ENCODE measurements at regions not wholly inside any gene's neighbourhood (a gene's known extent, or its start where the extent isn't known, plus 50 kb on each side); places are given as distances from the start of the nearest gene placed in this dataset.

GRCh38 chr10:27447540-27447939 lies 56.6 kb upstream of the RAB18 start:
- no peak overlapping the region for H3K27ac ChIP-seq (ENCODE audit: low read depth, low read length)

GRCh38 chr10:27446091-27446918 lies 57.8 kb upstream of the RAB18 start:
- H3F3A ChIP-seq (ENCODE audit: control insufficient read depth, insufficient read depth): no peaks in the 10 kb centered on the region
- no peaks in the 10 kb centered on the region for H3K9me2 ChIP-seq (replicated peaks; ENCODE audit: control insufficient read depth, low read length)
- H3K27ac ChIP-seq (ENCODE audit: low read depth, low read length): no peak overlapping the region
- H3K9me3 ChIP-seq (ENCODE audit: control insufficient read depth, insufficient read depth, low read length): no peaks in the 10 kb centered on the region
- H3K4me2 ChIP-seq (ENCODE audit: low read length): no peak overlapping the region
- H4K20me1 ChIP-seq (ENCODE audit: control insufficient read depth, insufficient read depth, low read depth, low read length): no peaks in the 10 kb centered on the region
- H3K27me3 ChIP-seq (ENCODE audit: control insufficient read depth, low read length): peaks cover 4% of the 10 kb centered on the region; the same call in 1 of the 2 replicates
- no peaks in the 10 kb centered on the region for H3K4me1 ChIP-seq (ENCODE audit: control insufficient read depth, low read length)
- H3K4me3 ChIP-seq (ENCODE audit: low read length): no peak overlapping the region
- no peak for TF ChIP-seq EZH2phosphoT487 (IDR thresholded peaks at IDR 0.05; ENCODE audit: borderline replicate concordance, low read length)
- peak; percentile 34 for TF ChIP-seq CTCF (IDR thresholded peaks at IDR 0.05; ENCODE audit: low read depth, low read length, poor library complexity, severe bottlenecking)
- H3K79me2 ChIP-seq (ENCODE audit: control insufficient read depth, low read length): no peaks in the 10 kb centered on the region
- no peaks in the 10 kb centered on the region for H3K36me3 ChIP-seq (ENCODE audit: control insufficient read depth, low read length)

More at GRCh38 chr10:27447540-27447939, 56.6 kb upstream of the RAB18 start:
- Histone ChIP-seq H3K4me2 (ENCODE audit: low read length) (no peak overlapping the region), H3K4me1 (ENCODE audit: control insufficient read depth, low read length) (no peaks in the 10 kb centered on the region), H3K9me3 (ENCODE audit: control insufficient read depth, insufficient read depth, low read length) (no peaks in the 10 kb centered on the region), H3K36me3 (ENCODE audit: control insufficient read depth, low read length) (no peaks in the 10 kb centered on the region), H3K79me2 (ENCODE audit: control insufficient read depth, low read length) (no peaks in the 10 kb centered on the region), H3K27me3 (ENCODE audit: control insufficient read depth, low read length) (peaks cover 4% of the 10 kb centered on the region; the same call in 1 of the 2 replicates), H4K20me1 (ENCODE audit: control insufficient read depth, insufficient read depth, low read depth, low read length) (no peaks in the 10 kb centered on the region), H3F3A (ENCODE audit: control insufficient read depth, insufficient read depth) (no peaks in the 10 kb centered on the region), H3K9me2 (replicated peaks; ENCODE audit: control insufficient read depth, low read length) (no peaks in the 10 kb centered on the region), H3K4me3 (ENCODE audit: low read length) (no peak overlapping the region)
- TF ChIP-seq EZH2phosphoT487 (IDR thresholded peaks at IDR 0.05; ENCODE audit: borderline replicate concordance, low read length): no peak
- no peak for TF ChIP-seq CTCF (IDR thresholded peaks at IDR 0.05; ENCODE audit: low read depth, low read length, poor library complexity, severe bottlenecking)

- Histone ChIP-seq H3K9me3 (ENCODE audit: control insufficient read depth, insufficient read depth, low read length) (no peaks in the 10 kb centered on the region), H3F3A (ENCODE audit: control insufficient read depth, insufficient read depth) (no peaks in the 10 kb centered on the region), H3K27me3 (ENCODE audit: control insufficient read depth, low read length) (peaks cover 7% of the 10 kb centered on the region), H4K20me1 (ENCODE audit: control insufficient read depth, insufficient read depth, low read depth, low read length) (no peaks in the 10 kb centered on the region), H3K79me2 (ENCODE audit: control insufficient read depth, low read length) (no peaks in the 10 kb centered on the region), H3K4me1 (ENCODE audit: control insufficient read depth, low read length) (no peaks in the 10 kb centered on the region), H3K4me3 (ENCODE audit: low read length) (no peak overlapping the region), H3K27ac (ENCODE audit: low read depth, low read length) (no peak overlapping the region), H3K36me3 (ENCODE audit: control insufficient read depth, low read length) (no peaks in the 10 kb centered on the region), H3K9me2 (replicated peaks; ENCODE audit: control insufficient read depth, low read length) (no peaks in the 10 kb centered on the region), H3K4me2 (ENCODE audit: low read length) (no peak overlapping the region)
- TF ChIP-seq CTCF (IDR thresholded peaks at IDR 0.05; ENCODE audit: low read depth, low read length, poor library complexity, severe bottlenecking) (no peak), EZH2phosphoT487 (IDR thresholded peaks at IDR 0.05; ENCODE audit: borderline replicate concordance, low read length) (no peak)
Observed at GRCh38 chr10:27445070-27445469, 59.0 kb upstream of the RAB18 start.

Measured in DOHH2 (cell line).